Adrenal gland (tissue), 9 donors: ENCODE measurements at regions not wholly inside any gene's neighbourhood (a gene's known extent, or its start where the extent isn't known, plus 50 kb on each side); places are given as distances from the start of the nearest gene placed in this dataset.

Source experiments
- DNase-seq, 7 donors: peaks; one replicate each; pipeline ENCODE4 v3.0.0-alpha.2; 2019 to 2020
- H3K27ac ChIP-seq, 5 donors: fragments of 200-600 bp; sonication (generic) in 4 of 5; 1 replicate in 3 of 5; 2 replicates in 2 of 5; pipeline versions ENCODE4 v1.5.1 to v1.8.0; 2016 to 2020; ENCODE audit warnings: mild to moderate bottlenecking in 1 of 5
- H3K27me3 ChIP-seq: fragments of 200-600 bp; 2 replicates; pipeline ENCODE4 v1.8.0; 2021
- H3K36me3 ChIP-seq, 2 donors: fragments of 200-600 bp; replicated peaks in 1 of 2; 1 replicate in 1 of 2; 2 replicates in 1 of 2; pipeline versions ENCODE4 v1.5.1 to v1.8.0; 2018 to 2022
- H3K4me1 ChIP-seq, 2 donors: fragments of 200-600 bp; replicated peaks in 1 of 2; 1 replicate in 1 of 2; 2 replicates in 1 of 2; pipeline versions ENCODE4 v1.5.1 to v1.8.0; 2018 to 2021
- H3K4me3 ChIP-seq, 4 donors: fragments of 200-600 bp; sonication (generic) in 3 of 4; one replicate each; pipeline ENCODE4 v1.5.1; 2016 to 2018
- H3K9me3 ChIP-seq, 3 donors: fragments of 200-600 bp; sonication (generic) in 1 of 3; replicated peaks in 1 of 3; 1 replicate in 2 of 3; 2 replicates in 1 of 3; pipeline versions ENCODE4 v1.5.1 to v1.8.0; 2016 to 2021
- CTCF ChIP-seq, 6 experiments: fragments of 450-650 bp in 4 of 6; fragments of 200-600 bp in 2 of 6; sonication (generic) in 1 of 6; IDR thresholded peaks; 1 replicate in 5 of 6; 2 replicates in 1 of 6; pipeline versions ENCODE4 v1.5.1 to v1.8.0; 2016 to 2021; ENCODE audit warnings: antibody characterized with exemption in 6 of 6, mild to moderate bottlenecking in 2 of 6, moderate library complexity in 1 of 6
- POLR2A ChIP-seq, 2 donors: fragments of 450-650 bp; IDR thresholded peaks; one replicate each; pipeline ENCODE4 v1.6.1; 2017; ENCODE audit warnings: antibody characterized with exemption in 2 of 2, mild to moderate bottlenecking in 2 of 2, moderate library complexity in 1 of 2
- WGBS, 4 donors: extraction: QIAGEN DNeasy Blood & Tissue Kit in 2 of 4; methylation state at CpG; one replicate each; pipeline versions ENCODE4 v1.1.5 to v1.1.7; 2013 to 2017; 5-methylcytosine and 5-hydroxymethylcytosine counted together
- intact Hi-C, 2 donors: fragments of 100-400 bp; cut with DNase I; formaldehyde crosslinking; loops; one replicate each; pipeline versions ENCODE4 v1.14.1 to v1.15.0; 2022 to 2023
- donor health status: healthy with polysubstance abuse.
- donor health status: Bipolar disorder and iron deficiency.
- donor health status: DM: yes; HTN: yes; CAD: no.
- donor health status: DM: no; HTN: no; CAD: no.
- donor health status: DM: no; HTN: no; CAD: no.

GRCh38 chr2:4139316-4139715 lies 435.9 kb downstream of the DCDC2C start:
- no peaks in the 10 kb centered on the region for H3K9me3 ChIP-seq
- DNase-seq = no peak
- H3K27me3 ChIP-seq = no peaks in the 10 kb centered on the region
- H3K4me3 ChIP-seq = no peak overlapping the region
- 79 to 85% (median 82%) methylated on average over 6 of the region's 6 CpGs for WGBS, 4 donors
- no peaks in the 10 kb centered on the region for H3K4me1 ChIP-seq
- H3K36me3 ChIP-seq = no peaks in the 10 kb centered on the region
- no peak overlapping the region for H3K27ac ChIP-seq
- no peak for TF ChIP-seq POLR2A (IDR thresholded peaks at IDR 0.05)
- TF ChIP-seq CTCF (IDR thresholded peaks at IDR 0.05) = no peak
- intact Hi-C loops = no loop called here

- no peak overlapping the region for H3K27ac ChIP-seq
- no peaks in the 10 kb centered on the region for H3K36me3 ChIP-seq
- H3K9me3 ChIP-seq = no peaks in the 10 kb centered on the region
- H3K4me1 ChIP-seq = no peaks in the 10 kb centered on the region
- H3K4me3 ChIP-seq = no peak overlapping the region
- 57 to 80% (median 68%) methylated on average over 1 of the region's 1 CpG for WGBS, 4 donors
- DNase-seq = no peak
- intact Hi-C loops = no loop called here
- no peaks in the 10 kb centered on the region for H3K27me3 ChIP-seq
- TF ChIP-seq CTCF (IDR thresholded peaks at IDR 0.05) = no peak
- no peak for TF ChIP-seq POLR2A (IDR thresholded peaks at IDR 0.05)
Measured at GRCh38 chr2:4139731-4140130, 436.4 kb downstream of the DCDC2C start.

GRCh38 chr2:4140281-4140970 lies 437.1 kb downstream of the DCDC2C start:
- Histone ChIP-seq H3K9me3 (no peaks in the 10 kb centered on the region), H3K4me1 (no peaks in the 10 kb centered on the region), H3K27me3 (no peaks in the 10 kb centered on the region), H3K27ac (no peak overlapping the region), H3K4me3 (no peak overlapping the region), H3K36me3 (no peaks in the 10 kb centered on the region)
- no peak for DNase-seq
- 53 to 76% (median 60%) methylated on average over 9 of the region's 9 CpGs for WGBS, 4 donors
- intact Hi-C loops = no loop called here
- no peak for TF ChIP-seq POLR2A (IDR thresholded peaks at IDR 0.05)
- no peak for TF ChIP-seq CTCF (IDR thresholded peaks at IDR 0.05)

- Histone ChIP-seq H3K27me3 (no peaks in the 10 kb centered on the region), H3K4me3 (no peak overlapping the region), H3K27ac (no peak overlapping the region), H3K4me1 (no peaks in the 10 kb centered on the region), H3K36me3 (no peaks in the 10 kb centered on the region), H3K9me3 (no peaks in the 10 kb centered on the region)
- TF ChIP-seq POLR2A (IDR thresholded peaks at IDR 0.05) (no peak), CTCF (IDR thresholded peaks at IDR 0.05) (no peak)
- 74 to 81% (median 77%) methylated on average over 1 of the region's 1 CpG for WGBS, 4 donors
- no peak for DNase-seq
- intact Hi-C loops = no loop called here
Measured at GRCh38 chr2:4144731-4145130, 441.4 kb downstream of the DCDC2C start.
